Cerebellar cortex (tissue), 1 donor: ENCODE measurements at regions not wholly inside any gene's neighbourhood (a gene's known extent, or its start where the extent isn't known, plus 50 kb on each side); places are given as distances from the start of the nearest gene placed in this dataset.

Source experiments
- DNase-seq: peaks from one replicate; pipeline ENCODE4 v3.0.0-alpha.2; 2015; ENCODE audit warnings: low spot score

GRCh38 chr7:155138204-155138603 lies 68.1 kb downstream of the HTR5A start:
- DNase-seq, result no peak

- peak; percentile 87 for DNase-seq
Observed at GRCh38 chr7:155141562-155141961, 71.4 kb downstream of the HTR5A start.

- DNase-seq, result no peak
Observed at GRCh38 chr7:155143381-155143780, 73.3 kb downstream of the HTR5A start.

- DNase-seq, result no peak
Observed at GRCh38 chr7:155144371-155144770, 74.2 kb downstream of the HTR5A start.

- DNase-seq, result no peak
Observed at GRCh38 chr7:155145477-155146255, 75.5 kb downstream of the HTR5A start.

- DNase-seq, result no peak
Observed at GRCh38 chr7:155147172-155147571, 77.0 kb downstream of the HTR5A start.

GRCh38 chr7:155147624-155148023 lies 77.5 kb downstream of the HTR5A start:
- no peak for DNase-seq

- no peak for DNase-seq
Observed at GRCh38 chr7:155153676-155154075, 83.6 kb downstream of the HTR5A start.

- no peak for DNase-seq
Observed at GRCh38 chr7:155154586-155154985, 84.5 kb downstream of the HTR5A start.

- DNase-seq, result no peak
Observed at GRCh38 chr7:155161690-155162089, 91.6 kb downstream of the HTR5A start.

GRCh38 chr7:155162422-155162821 lies 92.3 kb downstream of the HTR5A start:
- no peak for DNase-seq

GRCh38 chr7:155163696-155164095 lies 93.6 kb downstream of the HTR5A start:
- DNase-seq, result no peak

- no peak for DNase-seq
Observed at GRCh38 chr7:155164316-155164715, 94.2 kb downstream of the HTR5A start.

GRCh38 chr7:155166108-155166507 lies 96.0 kb downstream of the HTR5A start:
- DNase-seq, result no peak

- no peak for DNase-seq
Observed at GRCh38 chr7:155166673-155167370, 96.7 kb downstream of the HTR5A start.

- no peak for DNase-seq
Observed at GRCh38 chr7:155167706-155168365, 97.7 kb downstream of the HTR5A start.

- DNase-seq, result no peak
Observed at GRCh38 chr7:155168597-155169480, 98.7 kb downstream of the HTR5A start.

- no peak for DNase-seq
Observed at GRCh38 chr7:155169498-155170065, 99.5 kb downstream of the HTR5A start.

- DNase-seq, result no peak
Observed at GRCh38 chr7:155170331-155170730, 100.2 kb downstream of the HTR5A start.

GRCh38 chr7:155172141-155172540 lies 102.0 kb downstream of the HTR5A start:
- no peak for DNase-seq

- peak; percentile 74 for DNase-seq
Observed at GRCh38 chr7:155173905-155174304, 103.8 kb downstream of the HTR5A start.

GRCh38 chr7:155178096-155178495 lies 108.0 kb downstream of the HTR5A start:
- DNase-seq, result no peak
